K562 (cell line): ENCODE measurements at regions not wholly inside any gene's neighbourhood (a gene's known extent, or its start where the extent isn't known, plus 50 kb on each side); places are given as distances from the start of the nearest gene placed in this dataset.

Experiments
- ATAC-seq: fragments of 200-7000 bp; cut with Tn5 transposase; 3 replicates; pipeline ENCODE4 v1.9.1; 2020; ENCODE audit warnings: moderate library complexity
- BruUV-seq: library from RNA; stranded (reverse); fragments of 400-500 nt; replicated peaks from 2 replicates; lab custom pipeline; 2021; lab: Mats Ljungman, UMichigan
- CTCF ChIA-PET: fragments of 300-600 bp; formaldehyde crosslinking; extraction: SDS; loops from one replicate; lab custom pipeline; 2021; ENCODE audit warnings: low intra/inter-chr PET ratio; lab: Yijun Ruan, JAX
- POLR2A ChIA-PET: fragments of 300-600, 350-650 bp; sonication (Branson Sonifier 250); formaldehyde crosslinking; extraction: SDS; loops from one replicate; lab custom pipeline; 2021; ENCODE audit warnings: antibody characterized with exemption, inconsistent platforms; lab: Yijun Ruan, JAX
- DNase-seq, 4 experiments: peaks; one replicate each; pipeline versions ENCODE4 v3.0.0 to v3.0.0-alpha.2; 2011 to 2018; ENCODE audit warnings: low spot score in 3 of 4, mixed read lengths in 3 of 4; ENCODE audit errors: extremely low read depth in 1 of 4
- FAIRE-seq: peaks from 2 replicates; lab custom pipeline; 2011; peaks lifted over from hg19 to GRCh38; lab: Jason Lieb, UNC
- H2AFZ ChIP-seq: 2 replicates; pipeline ENCODE4 v1.6.0; 2011; ENCODE audit warnings: low read depth, low read length, control low read depth, inconsistent platforms
- H3K27ac ChIP-seq: fragments of 200-600 bp; 3 replicates; pipeline ENCODE4 v1.8.0; 2011; ENCODE audit warnings: low read depth, mild to moderate bottlenecking, control low read depth, inconsistent platforms, low read length, moderate library complexity, mixed read lengths; ENCODE audit errors: extremely low read depth
- H3K27me3 ChIP-seq, 2 experiments: fragments of 300-600 bp in 1 of 2; 2 replicates in 1 of 2; 3 replicates in 1 of 2; pipeline versions ENCODE4 v1.6.0 to v1.8.0; 2011; ENCODE audit warnings: inconsistent platforms in 2 of 2, low read length in 2 of 2, mild to moderate bottlenecking in 1 of 2, mixed read lengths in 1 of 2, moderate library complexity in 1 of 2; ENCODE audit not compliant: control insufficient read depth in 2 of 2, insufficient read depth in 2 of 2
- H3K36me3 ChIP-seq: fragments of 300-600 bp; 3 replicates; pipeline ENCODE4 v1.8.0; 2011; ENCODE audit warnings: mild to moderate bottlenecking, low read length, inconsistent platforms; ENCODE audit not compliant: control insufficient read depth, insufficient read depth
- H3K4me1 ChIP-seq, 2 experiments: fragments of 200-600 bp in 1 of 2; replicated peaks in 1 of 2; 2 replicates in 1 of 2; 3 replicates in 1 of 2; pipeline versions ENCODE4 v1.5.1 to v1.8.0; 2011; ENCODE audit warnings: inconsistent platforms in 2 of 2, low read length in 2 of 2, mild to moderate bottlenecking in 1 of 2, mixed read lengths in 1 of 2, moderate library complexity in 1 of 2; ENCODE audit not compliant: control insufficient read depth in 2 of 2, insufficient read depth in 2 of 2
- H3K4me2 ChIP-seq: 2 replicates; pipeline ENCODE4 v1.6.1; 2011; ENCODE audit warnings: low read length, control low read depth, inconsistent platforms, mixed read lengths; ENCODE audit not compliant: insufficient read depth
- H3K4me3 ChIP-seq: fragments of 200-600 bp; sonication (generic), shearing (Covaris generic); 2 replicates; pipeline ENCODE4 v1.5.1; 2016; ENCODE audit warnings: control low read depth, inconsistent platforms
- H3K79me2 ChIP-seq: fragments of 200-600 bp; 3 replicates; pipeline ENCODE4 v1.8.0; 2011; ENCODE audit warnings: low read length, inconsistent platforms; ENCODE audit not compliant: control insufficient read depth, insufficient read depth
- H3K9ac ChIP-seq, 2 experiments: 2 replicates each; pipeline versions ENCODE4 v1.6.0 to v1.6.1; 2011; ENCODE audit warnings: low read depth in 2 of 2, low read length in 2 of 2, control low read depth in 1 of 2, inconsistent platforms in 1 of 2, mild to moderate bottlenecking in 1 of 2, mixed read lengths in 1 of 2; ENCODE audit not compliant: insufficient read depth in 1 of 2
- H3K9me1 ChIP-seq: one replicate; pipeline ENCODE4 v1.6.0; 2011; ENCODE audit warnings: inconsistent platforms, mild to moderate bottlenecking, low read length, moderate library complexity; ENCODE audit not compliant: control insufficient read depth, insufficient read depth
- H3K9me3 ChIP-seq: replicated peaks from 2 replicates; pipeline ENCODE4 v1.5.1; 2011; ENCODE audit warnings: low read depth, low read length, inconsistent platforms; ENCODE audit not compliant: control insufficient read depth, insufficient read depth
- H4K20me1 ChIP-seq: replicated peaks from 2 replicates; pipeline ENCODE4 v1.6.1; 2011; ENCODE audit warnings: low read length, inconsistent platforms, mixed read lengths; ENCODE audit not compliant: control insufficient read depth, insufficient read depth
- BACH1 ChIP-seq: fragments of 200-800 bp; sonication (Bioruptor generic); IDR thresholded peaks from 2 replicates; pipeline ENCODE4 v1.6.1; 2016; ENCODE audit warnings: missing genetic modification characterization, missing compliant biosample characterization
- C11orf30 ChIP-seq: fragments of 450-650 bp; IDR thresholded peaks from 2 replicates; pipeline ENCODE4 v1.6.1; 2016; ENCODE audit warnings: low read depth, mild to moderate bottlenecking
- COPS2 ChIP-seq: fragments of 450-650 bp; conservative IDR thresholded peaks from 2 replicates; pipeline ENCODE4 v1.6.1; 2016; ENCODE audit warnings: mild to moderate bottlenecking, moderate library complexity
- MAFF ChIP-seq: IDR thresholded peaks from 2 replicates; pipeline ENCODE4 v1.6.1; 2012; ENCODE audit warnings: low read length, improper control_type of control experiment
- MAFG ChIP-seq: fragments of 450-650 bp; conservative IDR thresholded peaks from 2 replicates; pipeline ENCODE4 v1.6.1; 2016; ENCODE audit warnings: missing genetic modification characterization, missing compliant biosample characterization
- MAFK ChIP-seq: IDR thresholded peaks from 2 replicates; pipeline ENCODE4 v1.6.1; 2011; ENCODE audit warnings: low read length, improper control_type of control experiment
- NFE2 ChIP-seq: IDR thresholded peaks from 2 replicates; pipeline ENCODE4 v1.6.1; 2014; ENCODE audit warnings: antibody characterized with exemption, low read depth
- NFE2L1 ChIP-seq: fragments of 450-650 bp; IDR thresholded peaks from 2 replicates; pipeline ENCODE4 v1.6.1; 2016; ENCODE audit warnings: missing genetic modification characterization, low read depth, mild to moderate bottlenecking, missing compliant biosample characterization, moderate library complexity, borderline replicate concordance
- NR3C1 ChIP-seq: sonication (generic); formaldehyde crosslinking; IDR thresholded peaks from 2 replicates; pipeline ENCODE4 v1.8.1; 2022; ENCODE audit warnings: missing genetic modification reagents
- OTX1 ChIP-seq: fragments of 450-650 bp; formaldehyde crosslinking; IDR thresholded peaks from 2 replicates; pipeline ENCODE4 v1.4.0; 2022; ENCODE audit warnings: mild to moderate bottlenecking
- SRSF7 ChIP-seq: fragments of 200-400 bp; formaldehyde crosslinking; optimal IDR thresholded peaks from 2 replicates; pipeline ENCODE3; 2017; ENCODE audit warnings: mild to moderate bottlenecking, low read depth, low read length
- TEAD4 ChIP-seq, 2 experiments: sonication (generic) in 1 of 2; formaldehyde crosslinking in 1 of 2; IDR thresholded peaks; 2 replicates each; pipeline versions ENCODE4 v1.6.1 to v1.8.0; 2012 to 2022; ENCODE audit warnings: borderline replicate concordance in 1 of 2, inconsistent platforms in 1 of 2, low read length in 1 of 2, mild to moderate bottlenecking in 1 of 2, missing genetic modification reagents in 1 of 2
- ZNF316 ChIP-seq: fragments of 450-650 bp; IDR thresholded peaks from 2 replicates; pipeline ENCODE4 v1.6.1; 2016
- in situ Hi-C: fragments of 300-500 bp; cut with MboI; formaldehyde crosslinking; loops from 4 replicates; pipeline ENCODE4 v1.15.0; 2018; ENCODE audit warnings: inconsistent platforms, mixed read lengths
- intact Hi-C: fragments of 100-400 bp; cut with micrococcal nuclease; formaldehyde crosslinking; loops from 2 replicates; pipeline ENCODE4 v1.14.2; 2022
- TF ChIP-seq, protein P1 (sequence below): fragments of 250-450 bp; sonication (Bioruptor Pico); IDR thresholded peaks from 2 replicates; pipeline ENCODE4 v1.8.0; 2021; ENCODE audit warnings: moderate library complexity, mild to moderate bottlenecking, inconsistent platforms
- TF ChIP-seq, protein P2 (sequence below), 3 experiments: IDR thresholded peaks in 2 of 3; conservative IDR thresholded peaks in 1 of 3; 2 replicates each; pipeline ENCODE4 v1.5.1; 2011 to 2012; ENCODE audit warnings: low read length in 3 of 3, mild to moderate bottlenecking in 3 of 3, control low read depth in 2 of 3, improper control_type of control experiment in 1 of 3, inconsistent platforms in 1 of 3, low read depth in 1 of 3, mixed read lengths in 1 of 3, moderate library complexity in 1 of 3; ENCODE audit not compliant: insufficient read depth in 2 of 3
- TF ChIP-seq, protein P3 (sequence below): sonication (generic); formaldehyde crosslinking; IDR thresholded peaks from 2 replicates; pipeline ENCODE4 v1.8.0; 2022; ENCODE audit warnings: mild to moderate bottlenecking, missing genetic modification reagents, borderline replicate concordance

DNA sequence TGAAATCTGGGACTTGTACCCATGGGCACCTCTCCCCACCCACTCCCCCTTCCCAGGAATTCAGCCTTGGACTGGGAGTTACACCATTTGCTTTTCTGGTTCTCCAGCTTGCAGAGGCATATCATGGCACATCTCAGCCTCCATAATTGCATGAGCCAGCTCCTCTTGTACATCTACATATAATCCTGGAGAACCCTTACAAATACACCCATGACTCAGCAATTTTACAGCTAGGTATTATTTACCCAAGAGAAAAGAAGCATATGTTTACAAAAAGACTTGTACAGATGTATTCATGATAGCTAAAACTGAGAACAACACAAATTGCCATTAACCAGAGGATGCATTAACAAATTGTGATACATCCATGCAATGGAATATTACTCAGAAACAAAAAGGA is 58.4 kb downstream of the RPLP1 start:
- FAIRE-seq (no peak), ATAC-seq (no peak)
- TF ChIP-seq, protein P1, sequence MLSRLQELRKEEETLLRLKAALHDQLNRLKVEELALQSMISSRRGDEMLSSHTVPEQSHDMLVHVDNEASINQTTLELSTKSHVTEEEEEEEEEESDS (CRISPR knock-in tag), result no peak
- peak; percentile 87 for TF ChIP-seq MAFF
- TF ChIP-seq, protein P2, sequence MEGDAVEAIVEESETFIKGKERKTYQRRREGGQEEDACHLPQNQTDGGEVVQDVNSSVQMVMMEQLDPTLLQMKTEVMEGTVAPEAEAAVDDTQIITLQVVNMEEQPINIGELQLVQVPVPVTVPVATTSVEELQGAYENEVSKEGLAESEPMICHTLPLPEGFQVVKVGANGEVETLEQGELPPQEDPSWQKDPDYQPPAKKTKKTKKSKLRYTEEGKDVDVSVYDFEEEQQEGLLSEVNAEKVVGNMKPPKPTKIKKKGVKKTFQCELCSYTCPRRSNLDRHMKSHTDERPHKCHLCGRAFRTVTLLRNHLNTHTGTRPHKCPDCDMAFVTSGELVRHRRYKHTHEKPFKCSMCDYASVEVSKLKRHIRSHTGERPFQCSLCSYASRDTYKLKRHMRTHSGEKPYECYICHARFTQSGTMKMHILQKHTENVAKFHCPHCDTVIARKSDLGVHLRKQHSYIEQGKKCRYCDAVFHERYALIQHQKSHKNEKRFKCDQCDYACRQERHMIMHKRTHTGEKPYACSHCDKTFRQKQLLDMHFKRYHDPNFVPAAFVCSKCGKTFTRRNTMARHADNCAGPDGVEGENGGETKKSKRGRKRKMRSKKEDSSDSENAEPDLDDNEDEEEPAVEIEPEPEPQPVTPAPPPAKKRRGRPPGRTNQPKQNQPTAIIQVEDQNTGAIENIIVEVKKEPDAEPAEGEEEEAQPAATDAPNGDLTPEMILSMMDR (IDR thresholded peaks at IDR 0.05 in 2 of 3, conservative IDR thresholded peaks at IDR 0.05 in 1 of 3; ENCODE audit: insufficient read depth in 2 of 3, low read depth in 1 of 3, low read length in 3 of 3), result no peak
- TF ChIP-seq COPS2, result no peak
- TF ChIP-seq BACH1 (tag), result peak; percentile 66
- no peak for TF ChIP-seq OTX1 (CRISPR knock-in tag)
- TF ChIP-seq MAFG (tag), result peak; percentile 91
- peak; percentile 92 for TF ChIP-seq ZNF316
- TF ChIP-seq NR3C1 (CRISPR knock-in tag), result no peak
- peak; percentile 76 for TF ChIP-seq C11orf30
- TF ChIP-seq NFE2L1 (tag), result peak; percentile 68
- TF ChIP-seq SRSF7, result no peak
- TF ChIP-seq, protein P3, sequence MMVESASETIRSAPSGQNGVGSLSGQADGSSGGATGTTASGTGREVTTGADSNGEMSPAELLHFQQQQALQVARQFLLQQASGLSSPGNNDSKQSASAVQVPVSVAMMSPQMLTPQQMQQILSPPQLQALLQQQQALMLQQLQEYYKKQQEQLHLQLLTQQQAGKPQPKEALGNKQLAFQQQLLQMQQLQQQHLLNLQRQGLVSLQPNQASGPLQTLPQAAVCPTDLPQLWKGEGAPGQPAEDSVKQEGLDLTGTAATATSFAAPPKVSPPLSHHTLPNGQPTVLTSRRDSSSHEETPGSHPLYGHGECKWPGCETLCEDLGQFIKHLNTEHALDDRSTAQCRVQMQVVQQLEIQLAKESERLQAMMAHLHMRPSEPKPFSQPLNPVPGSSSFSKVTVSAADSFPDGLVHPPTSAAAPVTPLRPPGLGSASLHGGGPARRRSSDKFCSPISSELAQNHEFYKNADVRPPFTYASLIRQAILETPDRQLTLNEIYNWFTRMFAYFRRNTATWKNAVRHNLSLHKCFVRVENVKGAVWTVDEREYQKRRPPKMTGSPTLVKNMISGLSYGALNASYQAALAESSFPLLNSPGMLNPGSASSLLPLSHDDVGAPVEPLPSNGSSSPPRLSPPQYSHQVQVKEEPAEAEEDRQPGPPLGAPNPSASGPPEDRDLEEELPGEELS (CRISPR knock-in tag), result no peak
- TF ChIP-seq NFE2, result peak; percentile 73
- TF ChIP-seq MAFK, result peak; percentile 82
- TF ChIP-seq TEAD4 (IDR thresholded peaks at IDR 0.05; ENCODE audit: low read length), result no peak
- no peak for TF ChIP-seq TEAD4 (CRISPR knock-in tag; IDR thresholded peaks at IDR 0.05; ENCODE audit: borderline replicate concordance)

More for the DNA sequence above, 58.4 kb downstream of the RPLP1 start:
- BruUV-seq, result no TSS peak
- in situ Hi-C loops, result no loop called here
- ChIA-PET POLR2A (no interaction called here), CTCF (no interaction called here)
- Histone ChIP-seq H3K9ac (no peak overlapping the region), H2AFZ (no peak overlapping the region), H3K4me3 (no peak overlapping the region), H3K9me3 (no peaks in the 10 kb centered on the region), H3K9me1 (no peaks in the 10 kb centered on the region), H3K36me3 (no peaks in the 10 kb centered on the region), H4K20me1 (no peaks in the 10 kb centered on the region), H3K79me2 (no peaks in the 10 kb centered on the region), H3K27ac (no peak overlapping the region), H3K4me1 (no peaks in the 10 kb centered on the region), H3K4me2 (no peak overlapping the region), H3K27me3 (peaks cover 4 to 14% of the 10 kb centered on the region in 2 experiments; a peak in 3 of 5 replicates)
- DNase-seq, result no peak
- intact Hi-C loops, result no loop called here
